ENCODE measurements at regions not wholly inside any gene's neighbourhood (a gene's known extent, or its start where the extent isn't known, plus 50 kb on each side); places are given as distances from the start of the nearest gene placed in this dataset.

- H3K56ac ChIP-seq (ENCODE audit: low read length), result no peak overlapping the region
- H3K4ac ChIP-seq (ENCODE audit: low read depth, low read length), result no peak overlapping the region
- no peak for DNase-seq
- no peak overlapping the region for H4K5ac ChIP-seq (ENCODE audit: low read length)
- H2BK5ac ChIP-seq (ENCODE audit: low read length), result no peak overlapping the region
- H2BK15ac ChIP-seq (replicated peaks; ENCODE audit: low read depth), result no peak overlapping the region
- no peak overlapping the region for H3K18ac ChIP-seq (ENCODE audit: low read length)
- H3K79me2 ChIP-seq (ENCODE audit: control insufficient read depth, insufficient read depth, low read length), result no peaks in the 10 kb centered on the region
- WGBS (ENCODE audit: extremely low coverage, insufficient coverage, low lambda C conversion rate), result no CpG with 5 or more reads among the region's 2 CpGs
- H2AK5ac ChIP-seq (ENCODE audit: low read length), result no peak overlapping the region
- H3K4me3 ChIP-seq (ENCODE audit: low read length), result no peak overlapping the region
- no peaks in the 10 kb centered on the region for H3K4me1 ChIP-seq (ENCODE audit: control insufficient read depth, low read depth, low read length)
- no peak overlapping the region for H4K8ac ChIP-seq (ENCODE audit: low read depth, low read length)
- H2BK120ac ChIP-seq (ENCODE audit: low read depth, low read length), result no peak overlapping the region
- no peaks in the 10 kb centered on the region for H3K27me3 ChIP-seq (ENCODE audit: insufficient read depth, low read length, poor library complexity)
- no peak overlapping the region for H3K27ac ChIP-seq (ENCODE audit: low read depth, low read length)
- H3K4me2 ChIP-seq (ENCODE audit: low read length), result no peak overlapping the region
- no peaks in the 10 kb centered on the region for H3K79me1 ChIP-seq (ENCODE audit: low read length)
- no peak overlapping the region for H3K9ac ChIP-seq (ENCODE audit: low read length)
- H3K23ac ChIP-seq (ENCODE audit: low read length), result no peak overlapping the region
- no peaks in the 10 kb centered on the region for H3K36me3 ChIP-seq (ENCODE audit: control insufficient read depth, insufficient read depth, low read length)
These were observed 68.4 kb downstream of the MED10 start for GRCh38 chr5:6309949-6310348.

DNA sequence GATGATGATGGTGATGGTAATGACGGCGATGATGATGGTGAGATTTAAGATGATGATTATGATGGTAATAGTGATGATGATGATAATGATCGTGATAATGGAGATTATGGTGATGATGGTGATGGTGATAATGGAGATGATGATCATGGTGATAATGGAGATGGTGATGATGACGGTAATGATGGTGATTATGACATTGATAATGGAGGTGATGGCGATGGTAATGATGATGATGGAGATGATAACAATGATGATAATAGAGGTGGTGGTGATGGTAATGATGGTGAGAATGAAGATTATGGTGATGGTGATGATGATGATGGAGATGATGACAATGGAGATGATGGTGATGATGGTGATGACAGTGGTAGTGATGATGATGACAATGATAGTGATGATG is 69.7 kb downstream of the MED10 start:
- WGBS (ENCODE audit: extremely low coverage, insufficient coverage, low lambda C conversion rate), result 100% methylated on average over 5 of the region's 5 CpGs
- no peaks in the 10 kb centered on the region for H3K27me3 ChIP-seq (ENCODE audit: insufficient read depth, low read length, poor library complexity)

GRCh38 chr5:6307304-6307703 is 71.0 kb downstream of the MED10 start:
- no peak overlapping the region for H4K5ac ChIP-seq (ENCODE audit: low read length)
- no peak overlapping the region for H3K9ac ChIP-seq (ENCODE audit: low read length)
- H3K27me3 ChIP-seq (ENCODE audit: insufficient read depth, low read length, poor library complexity), result no peaks in the 10 kb centered on the region
- H3K4me2 ChIP-seq (ENCODE audit: low read length), result no peak overlapping the region
- no peak overlapping the region for H2BK5ac ChIP-seq (ENCODE audit: low read length)
- H3K27ac ChIP-seq (ENCODE audit: low read depth, low read length), result no peak overlapping the region
- no CpG with 5 or more reads among the region's 5 CpGs for WGBS (ENCODE audit: extremely low coverage, insufficient coverage, low lambda C conversion rate)
- H3K36me3 ChIP-seq (ENCODE audit: control insufficient read depth, insufficient read depth, low read length), result no peaks in the 10 kb centered on the region
- no peak overlapping the region for H3K56ac ChIP-seq (ENCODE audit: low read length)
- no peak overlapping the region for H3K18ac ChIP-seq (ENCODE audit: low read length)
- no peak overlapping the region for H2AK5ac ChIP-seq (ENCODE audit: low read length)
- H3K4me1 ChIP-seq (ENCODE audit: control insufficient read depth, low read depth, low read length), result no peaks in the 10 kb centered on the region
- H3K4ac ChIP-seq (ENCODE audit: low read depth, low read length), result no peak overlapping the region
- no peak overlapping the region for H4K8ac ChIP-seq (ENCODE audit: low read depth, low read length)
- H3K79me2 ChIP-seq (ENCODE audit: control insufficient read depth, insufficient read depth, low read length), result no peaks in the 10 kb centered on the region
- no peaks in the 10 kb centered on the region for H3K79me1 ChIP-seq (ENCODE audit: low read length)
- H3K4me3 ChIP-seq (ENCODE audit: low read length), result no peak overlapping the region
- no peak overlapping the region for H2BK120ac ChIP-seq (ENCODE audit: low read depth, low read length)
- no peak overlapping the region for H3K23ac ChIP-seq (ENCODE audit: low read length)
- DNase-seq, result no peak
- H2BK15ac ChIP-seq (replicated peaks; ENCODE audit: low read depth), result no peak overlapping the region

More for the DNA sequence above, 69.7 kb downstream of the MED10 start:
- Histone ChIP-seq H4K8ac (ENCODE audit: low read depth, low read length) (no peak overlapping the region), H3K18ac (ENCODE audit: low read length) (no peak overlapping the region), H3K4me1 (ENCODE audit: control insufficient read depth, low read depth, low read length) (no peaks in the 10 kb centered on the region), H4K5ac (ENCODE audit: low read length) (no peak overlapping the region), H2BK120ac (ENCODE audit: low read depth, low read length) (no peak overlapping the region), H3K27ac (ENCODE audit: low read depth, low read length) (no peak overlapping the region), H3K36me3 (ENCODE audit: control insufficient read depth, insufficient read depth, low read length) (no peaks in the 10 kb centered on the region), H3K79me1 (ENCODE audit: low read length) (no peaks in the 10 kb centered on the region), H3K9ac (ENCODE audit: low read length) (no peak overlapping the region), H3K4me3 (ENCODE audit: low read length) (no peak overlapping the region), H3K23ac (ENCODE audit: low read length) (no peak overlapping the region), H3K4ac (ENCODE audit: low read depth, low read length) (no peak overlapping the region), H3K4me2 (ENCODE audit: low read length) (no peak overlapping the region), H3K56ac (ENCODE audit: low read length) (no peak overlapping the region), H2BK15ac (replicated peaks; ENCODE audit: low read depth) (no peak overlapping the region), H3K79me2 (ENCODE audit: control insufficient read depth, insufficient read depth, low read length) (no peaks in the 10 kb centered on the region), H2AK5ac (ENCODE audit: low read length) (no peak overlapping the region), H2BK5ac (ENCODE audit: low read length) (no peak overlapping the region)
- DNase-seq, result no peak

- H3K56ac ChIP-seq (ENCODE audit: low read length), result no peak overlapping the region
- H3K79me1 ChIP-seq (ENCODE audit: low read length), result no peaks in the 10 kb centered on the region
- DNase-seq, result no peak
- H3K4me2 ChIP-seq (ENCODE audit: low read length), result no peak overlapping the region
- H3K4me1 ChIP-seq (ENCODE audit: control insufficient read depth, low read depth, low read length), result no peaks in the 10 kb centered on the region
- no peak overlapping the region for H3K4ac ChIP-seq (ENCODE audit: low read depth, low read length)
- H3K27ac ChIP-seq (ENCODE audit: low read depth, low read length), result no peak overlapping the region
- no peaks in the 10 kb centered on the region for H3K36me3 ChIP-seq (ENCODE audit: control insufficient read depth, insufficient read depth, low read length)
- no peak overlapping the region for H2BK120ac ChIP-seq (ENCODE audit: low read depth, low read length)
- H3K9ac ChIP-seq (ENCODE audit: low read length), result no peak overlapping the region
- H3K23ac ChIP-seq (ENCODE audit: low read length), result no peak overlapping the region
- no CpG with 5 or more reads among the region's 6 CpGs for WGBS (ENCODE audit: extremely low coverage, insufficient coverage, low lambda C conversion rate)
- H4K8ac ChIP-seq (ENCODE audit: low read depth, low read length), result no peak overlapping the region
- no peaks in the 10 kb centered on the region for H3K27me3 ChIP-seq (ENCODE audit: insufficient read depth, low read length, poor library complexity)
- no peak overlapping the region for H3K18ac ChIP-seq (ENCODE audit: low read length)
- H2BK15ac ChIP-seq (replicated peaks; ENCODE audit: low read depth), result no peak overlapping the region
- H3K4me3 ChIP-seq (ENCODE audit: low read length), result no peak overlapping the region
- no peak overlapping the region for H4K5ac ChIP-seq (ENCODE audit: low read length)
- no peak overlapping the region for H2AK5ac ChIP-seq (ENCODE audit: low read length)
- H2BK5ac ChIP-seq (ENCODE audit: low read length), result no peak overlapping the region
- no peaks in the 10 kb centered on the region for H3K79me2 ChIP-seq (ENCODE audit: control insufficient read depth, insufficient read depth, low read length)
These were observed 72.5 kb downstream of the MED10 start for GRCh38 chr5:6305853-6306252.

DNA sequence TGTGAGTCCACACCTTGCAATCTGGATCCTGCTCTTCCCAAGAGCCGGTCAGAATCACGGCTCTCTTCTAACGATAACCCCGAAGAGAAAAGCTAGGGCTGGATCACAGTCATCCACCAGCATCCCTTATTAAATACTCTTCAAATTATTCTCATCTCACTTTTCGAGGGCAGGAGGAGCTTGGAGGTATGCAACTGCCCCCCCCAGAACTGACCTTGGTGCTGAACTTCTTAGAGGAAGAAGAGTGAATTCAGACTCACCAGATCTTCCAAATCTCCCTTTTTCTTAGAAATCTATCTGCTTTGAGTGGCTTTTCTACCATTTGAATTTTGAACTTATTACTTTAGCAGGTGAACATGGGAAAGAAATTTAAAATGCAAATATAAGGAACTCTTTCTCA is 75.7 kb downstream of the MED10 start:
- Histone ChIP-seq H2BK120ac (ENCODE audit: low read depth, low read length) (no peak overlapping the region), H3K9ac (ENCODE audit: low read length) (no peak overlapping the region), H2BK15ac (replicated peaks; ENCODE audit: low read depth) (no peak overlapping the region), H3K36me3 (ENCODE audit: control insufficient read depth, insufficient read depth, low read length) (no peaks in the 10 kb centered on the region), H3K79me1 (ENCODE audit: low read length) (no peaks in the 10 kb centered on the region), H3K4ac (ENCODE audit: low read depth, low read length) (no peak overlapping the region), H3K27me3 (ENCODE audit: insufficient read depth, low read length, poor library complexity) (no peaks in the 10 kb centered on the region), H4K8ac (ENCODE audit: low read depth, low read length) (no peak overlapping the region), H3K56ac (ENCODE audit: low read length) (no peak overlapping the region), H3K4me1 (ENCODE audit: control insufficient read depth, low read depth, low read length) (no peaks in the 10 kb centered on the region), H4K5ac (ENCODE audit: low read length) (no peak overlapping the region), H3K4me2 (ENCODE audit: low read length) (no peak overlapping the region), H3K18ac (ENCODE audit: low read length) (no peak overlapping the region), H3K27ac (ENCODE audit: low read depth, low read length) (no peak overlapping the region), H3K79me2 (ENCODE audit: control insufficient read depth, insufficient read depth, low read length) (no peaks in the 10 kb centered on the region), H2BK5ac (ENCODE audit: low read length) (no peak overlapping the region), H2AK5ac (ENCODE audit: low read length) (no peak overlapping the region), H3K4me3 (ENCODE audit: low read length) (no peak overlapping the region), H3K23ac (ENCODE audit: low read length) (no peak overlapping the region)
- no CpG with 5 or more reads among the region's 5 CpGs for WGBS (ENCODE audit: extremely low coverage, insufficient coverage, low lambda C conversion rate)
- peak; percentile 25 for DNase-seq

- H3K4me3 ChIP-seq (ENCODE audit: low read length), result no peak overlapping the region
- H3K79me2 ChIP-seq (ENCODE audit: control insufficient read depth, insufficient read depth, low read length), result no peaks in the 10 kb centered on the region
- H3K4me1 ChIP-seq (ENCODE audit: control insufficient read depth, low read depth, low read length), result no peaks in the 10 kb centered on the region
- DNase-seq, result no peak
- no peak overlapping the region for H4K5ac ChIP-seq (ENCODE audit: low read length)
- H2BK5ac ChIP-seq (ENCODE audit: low read length), result no peak overlapping the region
- H3K4me2 ChIP-seq (ENCODE audit: low read length), result no peak overlapping the region
- no peak overlapping the region for H2BK120ac ChIP-seq (ENCODE audit: low read depth, low read length)
- no peaks in the 10 kb centered on the region for H3K79me1 ChIP-seq (ENCODE audit: low read length)
- no peak overlapping the region for H3K18ac ChIP-seq (ENCODE audit: low read length)
- no peaks in the 10 kb centered on the region for H3K27me3 ChIP-seq (ENCODE audit: insufficient read depth, low read length, poor library complexity)
- H3K9ac ChIP-seq (ENCODE audit: low read length), result no peak overlapping the region
- no peak overlapping the region for H3K56ac ChIP-seq (ENCODE audit: low read length)
- no peak overlapping the region for H3K23ac ChIP-seq (ENCODE audit: low read length)
- no CpG with 5 or more reads among the region's 4 CpGs for WGBS (ENCODE audit: extremely low coverage, insufficient coverage, low lambda C conversion rate)
- H3K36me3 ChIP-seq (ENCODE audit: control insufficient read depth, insufficient read depth, low read length), result no peaks in the 10 kb centered on the region
- H3K27ac ChIP-seq (ENCODE audit: low read depth, low read length), result no peak overlapping the region
- no peak overlapping the region for H4K8ac ChIP-seq (ENCODE audit: low read depth, low read length)
- H2BK15ac ChIP-seq (replicated peaks; ENCODE audit: low read depth), result no peak overlapping the region
- H2AK5ac ChIP-seq (ENCODE audit: low read length), result no peak overlapping the region
- H3K4ac ChIP-seq (ENCODE audit: low read depth, low read length), result no peak overlapping the region
These were observed 76.3 kb downstream of the MED10 start for GRCh38 chr5:6302075-6302474.

All from mesendoderm (in vitro differentiated cells).